ENCODE measurements at regions not wholly inside any gene's neighbourhood (a gene's known extent, or its start where the extent isn't known, plus 50 kb on each side); places are given as distances from the start of the nearest gene placed in this dataset.

GRCh38 chr1:68675336-68675735 lies 178.5 kb upstream of the DEPDC1 start:
- Histone ChIP-seq H3F3A (ENCODE audit: insufficient read depth) (no peaks in the 10 kb centered on the region), H3K4me2 (ENCODE audit: unreplicated experiment) (no peak overlapping the region), H3K9ac (no peak overlapping the region), H3K27ac (no peak overlapping the region), H3K27me3 (replicated peaks; ENCODE audit: insufficient read depth) (no peaks in the 10 kb centered on the region), H4K20me1 (ENCODE audit: insufficient read depth) (no peaks in the 10 kb centered on the region), H3K4me1 (ENCODE audit: insufficient read depth) (no peaks in the 10 kb centered on the region), H3K79me2 (ENCODE audit: insufficient read depth) (no peaks in the 10 kb centered on the region), H2AFZ (no peak overlapping the region), H3K9me3 (ENCODE audit: low read depth) (no peaks in the 10 kb centered on the region), H3K9me2 (ENCODE audit: insufficient read depth) (no peaks in the 10 kb centered on the region), H3K36me3 (ENCODE audit: low read depth) (no peaks in the 10 kb centered on the region), H3K4me3 (no peak overlapping the region)
- in situ Hi-C loops (cut with MboI) = no loop called here
- TF ChIP-seq EZH2 (IDR thresholded peaks at IDR 0.05; ENCODE audit: insufficient read depth, poor library complexity, severe bottlenecking) = no peak
- TF ChIP-seq EZH2phosphoT487 (IDR thresholded peaks at IDR 0.05; ENCODE audit: insufficient read depth, low read depth) = no peak
- DNase-seq = no peak

GRCh38 chr1:68677684-68678351 lies 180.9 kb upstream of the DEPDC1 start:
- TF ChIP-seq EZH2phosphoT487 (IDR thresholded peaks at IDR 0.05; ENCODE audit: insufficient read depth, low read depth) = no peak
- TF ChIP-seq EZH2 (IDR thresholded peaks at IDR 0.05; ENCODE audit: insufficient read depth, poor library complexity, severe bottlenecking) = no peak
- Histone ChIP-seq H3K9me3 (ENCODE audit: low read depth) (no peaks in the 10 kb centered on the region), H3K27ac (no peak overlapping the region), H4K20me1 (ENCODE audit: insufficient read depth) (no peaks in the 10 kb centered on the region), H2AFZ (no peak overlapping the region), H3K9ac (no peak overlapping the region), H3K4me3 (no peak overlapping the region), H3K27me3 (replicated peaks; ENCODE audit: insufficient read depth) (no peaks in the 10 kb centered on the region), H3F3A (ENCODE audit: insufficient read depth) (no peaks in the 10 kb centered on the region), H3K36me3 (ENCODE audit: low read depth) (no peaks in the 10 kb centered on the region), H3K4me1 (ENCODE audit: insufficient read depth) (no peaks in the 10 kb centered on the region), H3K79me2 (ENCODE audit: insufficient read depth) (no peaks in the 10 kb centered on the region), H3K9me2 (ENCODE audit: insufficient read depth) (no peaks in the 10 kb centered on the region), H3K4me2 (ENCODE audit: unreplicated experiment) (no peak overlapping the region)
- DNase-seq = no peak
- in situ Hi-C loops (cut with MboI) = no loop called here
- 35 to 59% methylated on average over 1 of the region's 1 CpG for WGBS, 2 experiments (ENCODE audit: low coverage in 1 of 2, low lambda C conversion rate in 2 of 2, missing lambda C conversion rate in 2 of 2)

DNA sequence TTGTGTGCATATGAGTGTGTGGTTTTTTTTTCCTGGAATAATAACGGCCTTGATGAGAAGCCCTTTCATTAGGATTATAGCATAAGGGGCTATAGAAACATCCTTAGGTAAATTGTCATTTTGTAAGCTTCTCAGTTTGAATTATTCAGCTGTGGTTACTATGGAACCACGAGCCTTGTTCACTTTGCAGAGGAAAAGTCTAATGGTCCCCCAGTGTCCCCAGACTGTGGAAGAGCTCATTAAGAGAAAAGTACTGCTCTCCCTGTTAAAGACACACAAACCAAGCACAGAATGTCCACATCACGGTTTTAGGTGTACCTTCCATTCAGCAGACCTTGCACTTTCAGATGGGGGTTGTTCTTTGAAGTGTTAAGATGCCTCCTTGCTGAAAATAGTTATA lies 199.3 kb upstream of the DEPDC1 start:
- Histone ChIP-seq H3K4me3 (no peak overlapping the region), H3F3A (ENCODE audit: insufficient read depth) (no peaks in the 10 kb centered on the region), H3K36me3 (ENCODE audit: low read depth) (no peaks in the 10 kb centered on the region), H4K20me1 (ENCODE audit: insufficient read depth) (no peaks in the 10 kb centered on the region), H2AFZ (no peak overlapping the region), H3K9me2 (ENCODE audit: insufficient read depth) (no peaks in the 10 kb centered on the region), H3K27me3 (replicated peaks; ENCODE audit: insufficient read depth) (no peaks in the 10 kb centered on the region), H3K4me2 (ENCODE audit: unreplicated experiment) (no peak overlapping the region), H3K27ac (no peak overlapping the region), H3K9me3 (ENCODE audit: low read depth) (no peaks in the 10 kb centered on the region), H3K79me2 (ENCODE audit: insufficient read depth) (no peaks in the 10 kb centered on the region), H3K4me1 (ENCODE audit: insufficient read depth) (no peaks in the 10 kb centered on the region), H3K9ac (no peak overlapping the region)
- in situ Hi-C loops (cut with MboI) = no loop called here
- WGBS, 2 experiments (ENCODE audit: low coverage in 1 of 2, low lambda C conversion rate in 2 of 2, missing lambda C conversion rate in 2 of 2) = 4 to 7% methylated on average over 3 of the region's 3 CpGs
- DNase-seq = no peak
- no peak for TF ChIP-seq EZH2phosphoT487 (IDR thresholded peaks at IDR 0.05; ENCODE audit: insufficient read depth, low read depth)
- TF ChIP-seq EZH2 (IDR thresholded peaks at IDR 0.05; ENCODE audit: insufficient read depth, poor library complexity, severe bottlenecking) = no peak

- H3K9me2 ChIP-seq (ENCODE audit: insufficient read depth) = no peaks in the 10 kb centered on the region
- in situ Hi-C loops (cut with MboI) = no loop called here
- H3K9me3 ChIP-seq (ENCODE audit: low read depth) = no peaks in the 10 kb centered on the region
- H3F3A ChIP-seq (ENCODE audit: insufficient read depth) = no peaks in the 10 kb centered on the region
- WGBS, 2 experiments (ENCODE audit: low coverage in 1 of 2, low lambda C conversion rate in 2 of 2, missing lambda C conversion rate in 2 of 2) = 9 to 21% methylated on average over 2 of the region's 2 CpGs
- H3K27me3 ChIP-seq (replicated peaks; ENCODE audit: insufficient read depth) = no peaks in the 10 kb centered on the region
- H3K36me3 ChIP-seq (ENCODE audit: low read depth) = no peaks in the 10 kb centered on the region
- no peak overlapping the region for H3K4me2 ChIP-seq (ENCODE audit: unreplicated experiment)
- no peaks in the 10 kb centered on the region for H4K20me1 ChIP-seq (ENCODE audit: insufficient read depth)
- H3K9ac ChIP-seq = no peak overlapping the region
- H3K4me1 ChIP-seq (ENCODE audit: insufficient read depth) = no peaks in the 10 kb centered on the region
- no peaks in the 10 kb centered on the region for H3K79me2 ChIP-seq (ENCODE audit: insufficient read depth)
- H3K4me3 ChIP-seq = no peak overlapping the region
- TF ChIP-seq EZH2 (IDR thresholded peaks at IDR 0.05; ENCODE audit: insufficient read depth, poor library complexity, severe bottlenecking) (no peak), EZH2phosphoT487 (IDR thresholded peaks at IDR 0.05; ENCODE audit: insufficient read depth, low read depth) (no peak)
- no peak overlapping the region for H2AFZ ChIP-seq
- no peak overlapping the region for H3K27ac ChIP-seq
- no peak for DNase-seq
Measured at GRCh38 chr1:68703921-68704354, 207.1 kb upstream of the DEPDC1 start.

Data from GM23248 (cell line).